PC-9 (cell line): ENCODE measurements at regions not wholly inside any gene's neighbourhood (a gene's known extent, or its start where the extent isn't known, plus 50 kb on each side); places are given as distances from the start of the nearest gene placed in this dataset.

Experiments
- BruUV-seq: library from RNA; stranded (reverse); fragments of 400-500 nt; replicated peaks from 2 replicates; lab custom pipeline; 2021; lab: Mats Ljungman, UMichigan
- CTCF ChIA-PET: fragments of 300-600 bp; sonication (Branson Sonifier 250); formaldehyde crosslinking; loops from one replicate; lab custom pipeline; 2022; ENCODE audit warnings: antibody characterized with exemption; lab: Charles Lee
- POLR2A ChIA-PET: fragments of 300-600 bp; sonication (Branson Sonifier 250); formaldehyde crosslinking; loops from one replicate; lab custom pipeline; 2022; ENCODE audit warnings: antibody characterized with exemption; ENCODE audit not compliant: unreplicated experiment; lab: Charles Lee
- DNase-seq, 2 experiments: peaks; one replicate each; pipeline versions ENCODE4 v3.0.0 to v3.0.0-alpha.2; 2015 to 2022; ENCODE audit warnings: mixed read lengths in 1 of 2
- H2AFZ ChIP-seq: fragments of 200-600 bp; sonication (generic); 2 replicates; pipeline ENCODE4 v1.8.1; 2017; ENCODE audit warnings: antibody characterized with exemption
- H3F3A ChIP-seq: fragments of 200-600 bp; sonication (generic); 2 replicates; pipeline ENCODE4 v1.8.1; 2017; ENCODE audit warnings: antibody characterized with exemption, mild to moderate bottlenecking, low read depth; ENCODE audit not compliant: insufficient read depth
- H3K27ac ChIP-seq: fragments of 200-600 bp; sonication (generic); 2 replicates; pipeline ENCODE4 v1.6.1; 2016; ENCODE audit warnings: mixed run types
- H3K27me3 ChIP-seq: fragments of 200-600 bp; sonication (generic); 2 replicates; pipeline ENCODE4 v1.6.1; 2016; ENCODE audit warnings: low read depth, mixed run types; ENCODE audit not compliant: insufficient read depth
- H3K36me3 ChIP-seq: fragments of 200-600 bp; sonication (generic); 2 replicates; pipeline ENCODE4 v1.6.1; 2016; ENCODE audit warnings: low read depth, mixed run types
- H3K4me1 ChIP-seq: fragments of 200-600 bp; sonication (generic); replicated peaks from 2 replicates; pipeline ENCODE4 v1.6.1; 2016; ENCODE audit warnings: mixed run types; ENCODE audit not compliant: insufficient read depth
- H3K4me2 ChIP-seq: fragments of 200-600 bp; sonication (generic); 2 replicates; pipeline ENCODE4 v1.6.1; 2017; ENCODE audit warnings: mixed run types
- H3K4me3 ChIP-seq: fragments of 200-600 bp; sonication (generic); 2 replicates; pipeline ENCODE4 v1.6.1; 2016; ENCODE audit warnings: mixed run types
- H3K79me2 ChIP-seq: fragments of 200-600 bp; sonication (generic); 2 replicates; pipeline ENCODE4 v1.6.1; 2017; ENCODE audit warnings: low read depth, mixed run types
- H3K9me2 ChIP-seq: fragments of 200-600 bp; sonication (generic); 2 replicates; pipeline ENCODE4 v1.8.1; 2017; ENCODE audit warnings: mild to moderate bottlenecking; ENCODE audit not compliant: insufficient read depth
- H3K9me3 ChIP-seq: fragments of 200-600 bp; sonication (generic); 2 replicates; pipeline ENCODE4 v1.8.1; 2016; ENCODE audit warnings: low read depth; ENCODE audit not compliant: insufficient read depth
- H4K20me1 ChIP-seq: fragments of 200-600 bp; sonication (generic); 2 replicates; pipeline ENCODE4 v1.8.1; 2017; ENCODE audit not compliant: insufficient read depth
- CTCF ChIP-seq: fragments of 200-600 bp; sonication (generic); conservative IDR thresholded peaks from 2 replicates; pipeline ENCODE4 v1.6.1; 2017; ENCODE audit warnings: mixed run types, antibody characterized with exemption, mild to moderate bottlenecking, moderate library complexity
- EZH2 ChIP-seq: fragments of 200-600 bp; sonication (generic); IDR thresholded peaks from 2 replicates; pipeline ENCODE4 v1.8.0; 2017; ENCODE audit warnings: antibody characterized with exemption, low read depth
- intact Hi-C: fragments of 100-400 bp; cut with micrococcal nuclease; formaldehyde crosslinking; loops from one replicate; pipeline ENCODE4 v1.10.0; 2022; ENCODE audit not compliant: unreplicated experiment

GRCh38 chr13:75016225-75016624 is 465.7 kb downstream of the TBC1D4 start:
- Histone ChIP-seq H3K27ac (no peak overlapping the region), H3F3A (no peaks in the 10 kb centered on the region), H3K4me1 (no peaks in the 10 kb centered on the region), H3K9me2 (no peaks in the 10 kb centered on the region), H2AFZ (no peak overlapping the region), H3K27me3 (no peaks in the 10 kb centered on the region), H4K20me1 (no peaks in the 10 kb centered on the region), H3K79me2 (no peaks in the 10 kb centered on the region), H3K9me3 (no peaks in the 10 kb centered on the region), H3K36me3 (no peaks in the 10 kb centered on the region), H3K4me3 (no peak overlapping the region), H3K4me2 (no peak overlapping the region)
- intact Hi-C loops, result no loop called here
- TF ChIP-seq CTCF, result no peak
- TF ChIP-seq EZH2, result no peak
- DNase-seq, result no peak
- BruUV-seq, result no TSS peak
- CTCF ChIA-PET, result no interaction called here
- POLR2A ChIA-PET, result no interaction called here

- H3K4me1 ChIP-seq, result no peaks in the 10 kb centered on the region
- BruUV-seq, result no TSS peak
- H3K9me3 ChIP-seq, result no peaks in the 10 kb centered on the region
- H3F3A ChIP-seq, result no peaks in the 10 kb centered on the region
- H3K27me3 ChIP-seq, result no peaks in the 10 kb centered on the region
- H3K27ac ChIP-seq, result no peak overlapping the region
- intact Hi-C loops, result no loop called here
- CTCF ChIA-PET, result no interaction called here
- DNase-seq, result no peak
- POLR2A ChIA-PET, result no interaction called here
- H3K9me2 ChIP-seq, result no peaks in the 10 kb centered on the region
- H3K79me2 ChIP-seq, result no peaks in the 10 kb centered on the region
- TF ChIP-seq EZH2 (no peak), CTCF (no peak)
- no peak overlapping the region for H3K4me3 ChIP-seq
- H2AFZ ChIP-seq, result no peak overlapping the region
- H3K4me2 ChIP-seq, result no peak overlapping the region
- H4K20me1 ChIP-seq, result no peaks in the 10 kb centered on the region
- H3K36me3 ChIP-seq, result no peaks in the 10 kb centered on the region
These were observed 468.2 kb downstream of the TBC1D4 start for GRCh38 chr13:75013818-75014217.

GRCh38 chr13:75010941-75011340 is 471.0 kb downstream of the TBC1D4 start:
- Histone ChIP-seq H3K9me2 (no peaks in the 10 kb centered on the region), H3K4me3 (no peak overlapping the region), H3K9me3 (no peaks in the 10 kb centered on the region), H3K27ac (no peak overlapping the region), H3K27me3 (no peaks in the 10 kb centered on the region), H4K20me1 (no peaks in the 10 kb centered on the region), H3F3A (no peaks in the 10 kb centered on the region), H3K36me3 (no peaks in the 10 kb centered on the region), H3K79me2 (no peaks in the 10 kb centered on the region), H3K4me1 (no peaks in the 10 kb centered on the region), H3K4me2 (no peak overlapping the region), H2AFZ (no peak overlapping the region)
- POLR2A ChIA-PET, result no interaction called here
- no peak for TF ChIP-seq CTCF
- no peak for TF ChIP-seq EZH2
- no TSS peak for BruUV-seq
- DNase-seq, result no peak
- intact Hi-C loops, result no loop called here
- CTCF ChIA-PET, result no interaction called here
